ENCODE measurements at regions not wholly inside any gene's neighbourhood (a gene's known extent, or its start where the extent isn't known, plus 50 kb on each side); places are given as distances from the start of the nearest gene placed in this dataset.

DNA sequence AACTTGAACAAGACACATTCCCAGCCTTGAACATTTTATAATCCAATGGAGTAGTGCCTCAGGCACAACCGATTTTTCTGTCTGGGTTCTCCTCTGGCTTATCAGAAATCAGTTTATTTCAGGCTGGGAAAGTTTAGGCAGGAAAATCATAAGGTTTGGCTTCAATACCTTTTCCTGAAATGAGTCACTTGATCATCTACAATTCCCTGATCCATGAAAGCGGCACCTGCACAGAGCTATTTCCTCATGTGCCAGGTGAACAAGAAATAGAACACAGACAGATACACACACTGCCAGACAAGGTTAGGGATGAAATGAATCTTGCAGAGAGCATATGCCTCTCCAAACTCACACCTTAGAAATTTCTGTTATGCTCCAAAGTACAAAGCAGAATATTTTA, 106.7 kb upstream of the OR9G4 start:
- no peak for TF ChIP-seq POLR2A (IDR thresholded peaks at IDR 0.05)
- TF ChIP-seq CTCF (IDR thresholded peaks at IDR 0.05) = no peak

All from prostate gland (tissue), 2 donors.